Ascending aorta (tissue), 2 donors: ENCODE measurements at regions not wholly inside any gene's neighbourhood (a gene's known extent, or its start where the extent isn't known, plus 50 kb on each side); places are given as distances from the start of the nearest gene placed in this dataset.
A peak's percentile ranks its signal among the peaks of the same experiment; 100 is the strongest.

ENCODE experiments used
- DNase-seq, 2 donors: peaks; one replicate each; pipeline ENCODE4 v3.0.0-alpha.2; 2019; ENCODE audit warnings: low spot score in 2 of 2
- H3K27ac ChIP-seq, 2 donors: fragments of 200-600 bp; sonication (generic); one replicate each; pipeline ENCODE4 v1.5.1; 2016 to 2017; ENCODE audit warnings: mild to moderate bottlenecking in 1 of 2
- H3K27me3 ChIP-seq: fragments of 200-600 bp; sonication (generic); one replicate; pipeline ENCODE4 v1.5.1; 2017
- H3K36me3 ChIP-seq, 2 donors: fragments of 200-600 bp; sonication (generic); one replicate each; pipeline ENCODE4 v1.5.1; 2016
- H3K4me1 ChIP-seq, 2 donors: fragments of 200-600 bp; sonication (generic); one replicate each; pipeline ENCODE4 v1.5.1; 2016 to 2017; ENCODE audit warnings: mild to moderate bottlenecking in 1 of 2
- H3K4me3 ChIP-seq, 2 donors: fragments of 200-600 bp; sonication (generic); one replicate each; pipeline ENCODE4 v1.5.1; 2016 to 2017; ENCODE audit warnings: mild to moderate bottlenecking in 1 of 2
- H3K9me3 ChIP-seq, 2 donors: fragments of 200-600 bp; sonication (generic); one replicate each; pipeline ENCODE4 v1.5.1; 2016
- intact Hi-C: fragments of 100-400 bp; cut with DNase I; formaldehyde crosslinking; loops from one replicate; pipeline ENCODE4 v1.15.1; 2023
- TF ChIP-seq, protein P1 (sequence below), 3 experiments: fragments of 200-600 bp in 2 of 3; fragments of 450-650 bp in 1 of 3; sonication (generic) in 2 of 3; IDR thresholded peaks; one replicate each; pipeline ENCODE4 v1.5.1; 2016 to 2019; ENCODE audit warnings: antibody characterized with exemption in 3 of 3, mild to moderate bottlenecking in 1 of 3, moderate library complexity in 1 of 3

DNA sequence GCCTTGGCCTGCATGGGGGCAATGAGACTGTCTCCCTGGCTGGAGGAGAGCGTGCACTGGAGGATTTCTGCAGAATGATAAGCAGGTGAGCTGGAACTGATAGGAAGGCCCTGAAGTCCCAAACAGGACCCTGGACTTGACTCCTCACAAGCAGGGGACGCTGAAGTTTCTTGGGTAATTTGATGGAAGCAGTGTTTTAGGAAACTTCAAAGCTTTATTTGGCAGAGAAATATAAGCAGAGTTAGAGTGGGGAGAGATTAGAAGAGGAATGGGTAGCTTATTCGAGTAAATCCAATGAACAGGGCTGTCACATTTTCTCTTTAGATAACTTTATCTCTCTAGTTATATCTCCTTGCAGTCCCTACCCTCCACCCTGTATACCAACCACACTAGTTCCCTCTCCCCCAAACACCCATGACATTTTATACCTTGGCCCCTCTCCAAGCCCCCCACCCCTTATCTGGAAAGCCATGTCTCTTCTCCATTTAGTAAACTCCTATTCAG is 73.6 kb upstream of the IGFBP5 start:
- no peak for DNase-seq

DNA sequence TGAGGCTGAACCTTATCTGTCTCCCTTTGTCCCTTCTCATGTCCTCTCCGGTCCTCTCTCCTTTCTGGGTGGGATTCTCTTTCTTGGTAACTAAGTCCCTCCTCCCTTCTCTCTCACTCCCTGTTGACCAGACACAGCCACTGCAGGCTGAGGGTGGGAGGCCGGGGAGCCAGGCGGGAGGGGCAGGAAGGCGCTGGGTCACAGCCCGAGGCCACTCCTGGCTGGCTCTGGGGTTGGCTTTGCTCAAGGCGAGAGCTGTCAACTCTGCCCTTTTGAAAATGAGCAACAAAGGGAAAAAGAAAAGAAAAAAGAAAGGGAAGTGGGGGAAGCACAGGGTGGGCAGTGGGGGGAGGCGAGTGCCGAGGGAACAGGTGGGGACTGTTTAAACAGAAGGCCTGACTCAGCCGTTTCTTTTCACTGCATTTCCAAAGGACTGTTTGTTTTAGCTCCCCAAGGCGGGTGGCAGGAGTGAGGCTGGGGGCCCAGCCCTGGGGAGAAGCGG is 70.5 kb upstream of the IGFBP5 start:
- peaks cover 0 to 5% of the 10 kb centered on the region in 2 donors for H3K4me1 ChIP-seq
- intact Hi-C loops, result no loop called here
- no peaks in the 10 kb centered on the region for H3K9me3 ChIP-seq
- no peaks in the 10 kb centered on the region for H3K27me3 ChIP-seq
- H3K27ac ChIP-seq, result no peak overlapping the region
- H3K4me3 ChIP-seq, result no peak overlapping the region
- DNase-seq, result no peak
- TF ChIP-seq, protein P1, sequence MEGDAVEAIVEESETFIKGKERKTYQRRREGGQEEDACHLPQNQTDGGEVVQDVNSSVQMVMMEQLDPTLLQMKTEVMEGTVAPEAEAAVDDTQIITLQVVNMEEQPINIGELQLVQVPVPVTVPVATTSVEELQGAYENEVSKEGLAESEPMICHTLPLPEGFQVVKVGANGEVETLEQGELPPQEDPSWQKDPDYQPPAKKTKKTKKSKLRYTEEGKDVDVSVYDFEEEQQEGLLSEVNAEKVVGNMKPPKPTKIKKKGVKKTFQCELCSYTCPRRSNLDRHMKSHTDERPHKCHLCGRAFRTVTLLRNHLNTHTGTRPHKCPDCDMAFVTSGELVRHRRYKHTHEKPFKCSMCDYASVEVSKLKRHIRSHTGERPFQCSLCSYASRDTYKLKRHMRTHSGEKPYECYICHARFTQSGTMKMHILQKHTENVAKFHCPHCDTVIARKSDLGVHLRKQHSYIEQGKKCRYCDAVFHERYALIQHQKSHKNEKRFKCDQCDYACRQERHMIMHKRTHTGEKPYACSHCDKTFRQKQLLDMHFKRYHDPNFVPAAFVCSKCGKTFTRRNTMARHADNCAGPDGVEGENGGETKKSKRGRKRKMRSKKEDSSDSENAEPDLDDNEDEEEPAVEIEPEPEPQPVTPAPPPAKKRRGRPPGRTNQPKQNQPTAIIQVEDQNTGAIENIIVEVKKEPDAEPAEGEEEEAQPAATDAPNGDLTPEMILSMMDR (IDR thresholded peaks at IDR 0.05), result peak in 1 of 3 experiments; percentile 8
- no peaks in the 10 kb centered on the region for H3K36me3 ChIP-seq

More for the DNA sequence above, 73.6 kb upstream of the IGFBP5 start:
- Histone ChIP-seq H3K9me3 (peaks cover 0 to 7% of the 10 kb centered on the region in 2 donors), H3K4me3 (no peak overlapping the region), H3K27ac (no peak overlapping the region), H3K27me3 (no peaks in the 10 kb centered on the region), H3K36me3 (no peaks in the 10 kb centered on the region), H3K4me1 (peaks cover 0 to 7% of the 10 kb centered on the region in 2 donors)
- intact Hi-C loops, result no loop called here
- TF ChIP-seq, protein P1 (IDR thresholded peaks at IDR 0.05), result no peak

DNA sequence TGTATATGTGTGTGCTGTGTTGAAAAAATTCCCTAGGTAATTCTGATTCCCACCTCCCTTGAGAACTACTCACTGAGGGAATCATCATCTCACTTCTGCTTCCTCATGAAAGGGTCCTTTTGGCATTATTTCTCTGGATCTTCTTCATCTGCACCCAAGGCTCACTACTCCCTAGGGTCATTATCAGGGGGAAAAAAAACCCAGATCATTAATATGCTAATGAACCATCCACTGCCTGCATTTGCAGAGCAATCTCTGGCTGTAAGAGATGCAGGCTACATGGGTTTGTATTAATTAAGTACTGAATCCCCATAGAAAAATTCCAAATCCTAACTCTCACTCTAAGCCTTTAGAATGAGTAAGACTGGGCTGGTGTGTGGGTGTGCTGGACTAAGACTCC is 68.0 kb upstream of the IGFBP5 start:
- TF ChIP-seq, protein P1 (IDR thresholded peaks at IDR 0.05), result no peak
- no peak overlapping the region for H3K4me3 ChIP-seq
- intact Hi-C loops, result no loop called here
- no peak overlapping the region for H3K27ac ChIP-seq
- DNase-seq, result no peak
- no peaks in the 10 kb centered on the region for H3K9me3 ChIP-seq
- H3K4me1 ChIP-seq, result peaks cover 0 to 5% of the 10 kb centered on the region in 2 donors
- H3K27me3 ChIP-seq, result no peaks in the 10 kb centered on the region
- no peaks in the 10 kb centered on the region for H3K36me3 ChIP-seq

DNA sequence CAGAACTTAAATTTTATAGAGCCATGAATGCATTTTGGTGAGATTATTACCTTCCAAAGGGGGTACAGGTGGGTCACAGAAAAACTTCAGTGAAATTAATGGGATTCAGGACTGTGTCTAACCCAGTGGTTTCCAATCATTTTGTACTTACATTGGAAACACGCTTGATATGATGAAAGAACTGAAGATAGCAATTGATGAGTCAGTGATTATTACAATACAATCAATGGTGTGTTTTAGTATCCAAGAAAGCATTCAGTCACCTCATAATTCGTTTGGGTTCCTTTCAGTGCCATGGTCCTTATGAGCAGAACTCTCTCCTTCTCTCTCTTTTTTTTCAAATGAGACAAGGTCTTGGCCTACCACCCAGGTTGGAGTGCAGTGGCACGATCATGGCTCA is 66.5 kb upstream of the IGFBP5 start:
- peaks cover 0 to 5% of the 10 kb centered on the region in 2 donors for H3K4me1 ChIP-seq
- no peaks in the 10 kb centered on the region for H3K27me3 ChIP-seq
- no peaks in the 10 kb centered on the region for H3K9me3 ChIP-seq
- TF ChIP-seq, protein P1 (IDR thresholded peaks at IDR 0.05), result no peak
- no peak for DNase-seq
- no peak overlapping the region for H3K27ac ChIP-seq
- intact Hi-C loops, result no loop called here
- H3K4me3 ChIP-seq, result no peak overlapping the region
- no peaks in the 10 kb centered on the region for H3K36me3 ChIP-seq

GRCh38 chr2:216761133-216761532 is 65.8 kb upstream of the IGFBP5 start:
- Histone ChIP-seq H3K36me3 (no peaks in the 10 kb centered on the region), H3K4me3 (no peak overlapping the region), H3K27ac (peak overlapping the region in 1 of 2 donors; percentile 5), H3K27me3 (no peaks in the 10 kb centered on the region), H3K4me1 (peaks cover 0 to 5% of the 10 kb centered on the region in 2 donors), H3K9me3 (no peaks in the 10 kb centered on the region)
- DNase-seq, result no peak
- TF ChIP-seq, protein P1 (IDR thresholded peaks at IDR 0.05), result no peak
- intact Hi-C loops, result no loop called here
